ENCODE measurements at regions not wholly inside any gene's neighbourhood (a gene's known extent, or its start where the extent isn't known, plus 50 kb on each side); places are given as distances from the start of the nearest gene placed in this dataset.

DNA sequence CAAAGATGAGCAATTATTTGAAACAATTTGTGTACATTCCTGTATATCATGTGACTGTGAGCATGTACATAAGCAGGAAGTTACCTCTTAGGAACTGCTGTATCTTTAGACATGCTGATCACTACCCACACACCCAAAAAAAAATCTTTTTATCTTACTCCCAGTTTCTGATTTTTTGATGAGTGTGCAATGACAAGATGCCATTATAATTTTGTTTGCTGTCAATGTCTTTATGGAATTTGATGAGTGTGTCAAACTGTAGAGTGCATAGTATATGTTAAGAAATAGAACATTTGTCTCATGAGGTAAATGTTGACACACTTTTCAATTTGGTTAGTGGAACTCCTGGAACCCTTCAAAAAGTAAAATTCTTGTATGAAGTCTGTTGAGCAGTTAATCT lies 84.0 kb upstream of the TMEFF2 start:
- no peak for DNase-seq (ENCODE audit: low spot score)
- CTCF ChIA-PET (ENCODE audit: unreplicated experiment), result no interaction called here
- Histone ChIP-seq H2AFZ (ENCODE audit: low read length) (no peak overlapping the region), H3K27ac (ENCODE audit: low read depth, low read length, poor library complexity, severe bottlenecking) (no peak overlapping the region), H3K79me2 (ENCODE audit: insufficient read depth, low read depth, low read length) (no peaks in the 10 kb centered on the region), H3K4me3 (ENCODE audit: low read depth, low read length, poor library complexity, severe bottlenecking) (no peak overlapping the region), H3K9me3 (ENCODE audit: low read length) (no peaks in the 10 kb centered on the region), H4K20me1 (ENCODE audit: insufficient read depth, low read length) (no peaks in the 10 kb centered on the region), H3K9me2 (ENCODE audit: insufficient read depth, low read length) (no peaks in the 10 kb centered on the region), H3K36me3 (ENCODE audit: insufficient read depth, low read length) (no peaks in the 10 kb centered on the region), H3K4me2 (ENCODE audit: low read length) (no peak overlapping the region), H3K4me1 (ENCODE audit: insufficient read depth, low read length, poor library complexity, severe bottlenecking) (no peaks in the 10 kb centered on the region)
- intact Hi-C loops (cut with micrococcal nuclease; ENCODE audit: unreplicated experiment), result no loop called here
- POLR2A ChIA-PET, result no interaction called here
- BruUV-seq (replicated peaks), result no TSS peak
- TF ChIP-seq EZH2phosphoT487 (IDR thresholded peaks at IDR 0.05; ENCODE audit: borderline replicate concordance, low read depth, low read length), result no peak
- TF ChIP-seq, protein P1, sequence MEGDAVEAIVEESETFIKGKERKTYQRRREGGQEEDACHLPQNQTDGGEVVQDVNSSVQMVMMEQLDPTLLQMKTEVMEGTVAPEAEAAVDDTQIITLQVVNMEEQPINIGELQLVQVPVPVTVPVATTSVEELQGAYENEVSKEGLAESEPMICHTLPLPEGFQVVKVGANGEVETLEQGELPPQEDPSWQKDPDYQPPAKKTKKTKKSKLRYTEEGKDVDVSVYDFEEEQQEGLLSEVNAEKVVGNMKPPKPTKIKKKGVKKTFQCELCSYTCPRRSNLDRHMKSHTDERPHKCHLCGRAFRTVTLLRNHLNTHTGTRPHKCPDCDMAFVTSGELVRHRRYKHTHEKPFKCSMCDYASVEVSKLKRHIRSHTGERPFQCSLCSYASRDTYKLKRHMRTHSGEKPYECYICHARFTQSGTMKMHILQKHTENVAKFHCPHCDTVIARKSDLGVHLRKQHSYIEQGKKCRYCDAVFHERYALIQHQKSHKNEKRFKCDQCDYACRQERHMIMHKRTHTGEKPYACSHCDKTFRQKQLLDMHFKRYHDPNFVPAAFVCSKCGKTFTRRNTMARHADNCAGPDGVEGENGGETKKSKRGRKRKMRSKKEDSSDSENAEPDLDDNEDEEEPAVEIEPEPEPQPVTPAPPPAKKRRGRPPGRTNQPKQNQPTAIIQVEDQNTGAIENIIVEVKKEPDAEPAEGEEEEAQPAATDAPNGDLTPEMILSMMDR (conservative IDR thresholded peaks at IDR 0.05; ENCODE audit: low read length), result no peak

DNA sequence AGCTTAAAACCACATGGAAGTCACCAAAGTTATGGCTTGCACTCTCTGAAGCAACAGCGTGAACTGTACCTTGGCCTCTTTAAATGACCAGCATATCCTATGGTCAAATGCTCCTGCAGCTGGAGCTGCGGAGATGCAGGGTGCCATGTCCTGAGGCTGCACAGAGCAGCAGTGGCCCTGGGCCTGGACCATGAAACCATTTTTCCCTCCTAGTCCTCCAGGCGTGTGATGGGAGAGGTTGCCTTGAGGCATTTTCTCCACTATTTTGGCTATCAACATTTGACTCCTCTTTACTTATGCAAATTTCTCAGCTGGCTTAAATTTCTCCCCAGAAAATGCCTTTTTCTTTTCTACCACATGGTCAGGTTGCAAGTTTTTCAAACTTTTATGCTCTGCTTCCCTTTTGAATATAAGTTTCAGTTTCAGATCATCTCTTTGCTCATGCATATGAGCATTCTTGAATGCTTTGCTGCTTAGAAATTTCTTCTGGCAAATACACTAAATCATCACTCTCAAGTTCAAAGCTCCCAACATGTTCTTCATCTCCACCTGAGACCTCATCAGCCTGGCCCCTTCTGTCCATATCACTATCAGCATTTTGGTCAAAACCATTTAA lies 82.9 kb upstream of the TMEFF2 start:
- Histone ChIP-seq H3K27ac (ENCODE audit: low read depth, low read length, poor library complexity, severe bottlenecking) (no peak overlapping the region), H3K36me3 (ENCODE audit: insufficient read depth, low read length) (no peaks in the 10 kb centered on the region), H3K4me2 (ENCODE audit: low read length) (no peak overlapping the region), H3K4me3 (ENCODE audit: low read depth, low read length, poor library complexity, severe bottlenecking) (no peak overlapping the region), H3K9me2 (ENCODE audit: insufficient read depth, low read length) (no peaks in the 10 kb centered on the region), H3K9me3 (ENCODE audit: low read length) (no peaks in the 10 kb centered on the region), H3K4me1 (ENCODE audit: insufficient read depth, low read length, poor library complexity, severe bottlenecking) (no peaks in the 10 kb centered on the region), H2AFZ (ENCODE audit: low read length) (no peak overlapping the region), H4K20me1 (ENCODE audit: insufficient read depth, low read length) (no peaks in the 10 kb centered on the region), H3K79me2 (ENCODE audit: insufficient read depth, low read depth, low read length) (no peaks in the 10 kb centered on the region)
- no peak for DNase-seq (ENCODE audit: low spot score)
- POLR2A ChIA-PET, result interaction anchor here (0.6 to 1.0 kb wide), 2 partner anchors 10 to 344 kb away, joined by 5 to 6 read pairs; no protein-coding TSS in a partner anchor
- intact Hi-C loops (cut with micrococcal nuclease; ENCODE audit: unreplicated experiment), result no loop called here
- no peak for TF ChIP-seq EZH2phosphoT487 (IDR thresholded peaks at IDR 0.05; ENCODE audit: borderline replicate concordance, low read depth, low read length)
- TF ChIP-seq, protein P1 (conservative IDR thresholded peaks at IDR 0.05; ENCODE audit: low read length), result no peak
- BruUV-seq (replicated peaks), result no TSS peak
- CTCF ChIA-PET (ENCODE audit: unreplicated experiment), result interaction anchor here (0.6 kb wide), 1 partner anchor 425 kb away, joined by 3 read pairs; no protein-coding TSS in a partner anchor

DNA sequence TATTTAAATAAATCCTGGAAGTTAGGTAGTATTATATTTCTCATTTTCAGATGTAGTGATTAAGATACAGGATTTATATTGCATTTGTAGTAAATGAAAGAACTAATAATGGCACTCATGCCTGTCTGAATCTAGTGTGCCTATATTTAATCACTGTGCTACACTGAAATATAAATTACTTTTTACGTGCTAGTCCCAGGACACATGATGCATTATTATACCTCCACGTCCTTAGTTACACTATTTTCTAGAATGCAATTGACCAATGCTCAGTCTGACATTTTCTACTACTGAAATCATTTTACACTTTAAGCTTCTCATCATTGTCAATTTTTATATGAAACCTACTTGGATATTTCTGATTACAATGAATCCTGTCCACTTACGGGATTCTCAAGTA lies 80.9 kb upstream of the TMEFF2 start:
- H3K36me3 ChIP-seq (ENCODE audit: insufficient read depth, low read length), result no peaks in the 10 kb centered on the region
- POLR2A ChIA-PET, result no interaction called here
- CTCF ChIA-PET (ENCODE audit: unreplicated experiment), result no interaction called here

More for the DNA sequence above, 80.9 kb upstream of the TMEFF2 start:
- no peak overlapping the region for H2AFZ ChIP-seq (ENCODE audit: low read length)
- no peaks in the 10 kb centered on the region for H3K4me1 ChIP-seq (ENCODE audit: insufficient read depth, low read length, poor library complexity, severe bottlenecking)
- no peaks in the 10 kb centered on the region for H3K9me2 ChIP-seq (ENCODE audit: insufficient read depth, low read length)
- no peak overlapping the region for H3K27ac ChIP-seq (ENCODE audit: low read depth, low read length, poor library complexity, severe bottlenecking)
- no peaks in the 10 kb centered on the region for H4K20me1 ChIP-seq (ENCODE audit: insufficient read depth, low read length)
- no peaks in the 10 kb centered on the region for H3K79me2 ChIP-seq (ENCODE audit: insufficient read depth, low read depth, low read length)
- no peaks in the 10 kb centered on the region for H3K9me3 ChIP-seq (ENCODE audit: low read length)
- no peak overlapping the region for H3K4me3 ChIP-seq (ENCODE audit: low read depth, low read length, poor library complexity, severe bottlenecking)
- DNase-seq (ENCODE audit: low spot score), result no peak
- TF ChIP-seq EZH2phosphoT487 (IDR thresholded peaks at IDR 0.05; ENCODE audit: borderline replicate concordance, low read depth, low read length), result no peak
- TF ChIP-seq, protein P1 (conservative IDR thresholded peaks at IDR 0.05; ENCODE audit: low read length), result no peak
- BruUV-seq (replicated peaks), result no TSS peak
- no peak overlapping the region for H3K4me2 ChIP-seq (ENCODE audit: low read length)
- intact Hi-C loops (cut with micrococcal nuclease; ENCODE audit: unreplicated experiment), result no loop called here
